Sigmoid colon (tissue), 4 donors: ENCODE measurements at regions not wholly inside any gene's neighbourhood (a gene's known extent, or its start where the extent isn't known, plus 50 kb on each side); places are given as distances from the start of the nearest gene placed in this dataset.

Experiments used
- CTCF ChIP-seq, 4 experiments: fragments of 450-650 bp in 3 of 4; fragments of 200-600 bp in 1 of 4; IDR thresholded peaks; one replicate each; pipeline ENCODE4 v1.5.1; 2016 to 2019; ENCODE audit warnings: antibody characterized with exemption in 4 of 4, mild to moderate bottlenecking in 3 of 4, moderate library complexity in 2 of 4
- POLR2AphosphoS5 ChIP-seq, 4 donors: sonication (generic); formaldehyde crosslinking; IDR thresholded peaks; one replicate each; pipeline ENCODE4 v1.6.1; 2017; ENCODE audit warnings: antibody characterized with exemption in 4 of 4

GRCh38 chr15:26134812-26135211 is 271.7 kb upstream of the ATP10A start:
- TF ChIP-seq CTCF (IDR thresholded peaks at IDR 0.05), result no peak
- TF ChIP-seq POLR2AphosphoS5 (IDR thresholded peaks at IDR 0.05), result no peak
